Stimulated activated CD8-positive, alpha-beta memory T cell treated with anti-CD3 and anti-CD28 coated beads, Interleukin-2, amount 100 ng/mL, for 1 hour (primary cell): ENCODE measurements at regions not wholly inside any gene's neighbourhood (a gene's known extent, or its start where the extent isn't known, plus 50 kb on each side); places are given as distances from the start of the nearest gene placed in this dataset.
"Not testable (repeated sequence)": the region's sequence is repeated elsewhere in the genome, so short reads cannot be mapped to it uniquely, and the experiment has no call there.

Experiments used
- DNase-seq, 2 donors: peaks; one replicate each; pipeline ENCODE4 v3.0.0-alpha.2; 2020; ENCODE audit warnings: low read depth in 2 of 2

DNA sequence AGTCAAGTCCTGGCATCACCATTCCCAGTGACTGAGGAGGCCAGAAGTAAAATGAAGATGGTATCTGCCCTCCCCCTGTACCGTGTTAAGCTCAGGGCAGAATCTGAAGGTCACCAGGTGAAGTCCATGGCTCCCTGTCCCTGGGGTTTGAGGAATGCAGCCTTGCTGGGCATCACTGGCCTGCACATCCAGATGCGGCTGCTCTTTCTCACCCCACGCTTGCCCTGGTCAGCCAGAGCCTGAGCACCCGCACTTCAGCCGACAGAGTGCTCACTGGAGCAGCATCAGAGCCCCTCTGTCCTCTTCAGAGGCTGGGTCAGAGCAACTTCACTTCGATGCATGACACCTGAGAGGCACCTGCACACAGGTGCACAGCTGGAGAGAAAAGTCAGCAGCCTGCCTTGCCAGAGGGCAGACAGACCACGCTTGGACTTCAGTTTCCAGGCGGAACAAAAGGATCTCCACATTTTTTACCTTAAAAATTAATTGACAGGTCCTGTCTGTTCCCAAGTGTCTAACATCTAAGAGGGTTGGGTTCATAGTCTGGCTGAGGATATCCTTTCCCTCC, 267.3 kb downstream of the ANAPC1 start:
- DNase-seq = no peak

DNA sequence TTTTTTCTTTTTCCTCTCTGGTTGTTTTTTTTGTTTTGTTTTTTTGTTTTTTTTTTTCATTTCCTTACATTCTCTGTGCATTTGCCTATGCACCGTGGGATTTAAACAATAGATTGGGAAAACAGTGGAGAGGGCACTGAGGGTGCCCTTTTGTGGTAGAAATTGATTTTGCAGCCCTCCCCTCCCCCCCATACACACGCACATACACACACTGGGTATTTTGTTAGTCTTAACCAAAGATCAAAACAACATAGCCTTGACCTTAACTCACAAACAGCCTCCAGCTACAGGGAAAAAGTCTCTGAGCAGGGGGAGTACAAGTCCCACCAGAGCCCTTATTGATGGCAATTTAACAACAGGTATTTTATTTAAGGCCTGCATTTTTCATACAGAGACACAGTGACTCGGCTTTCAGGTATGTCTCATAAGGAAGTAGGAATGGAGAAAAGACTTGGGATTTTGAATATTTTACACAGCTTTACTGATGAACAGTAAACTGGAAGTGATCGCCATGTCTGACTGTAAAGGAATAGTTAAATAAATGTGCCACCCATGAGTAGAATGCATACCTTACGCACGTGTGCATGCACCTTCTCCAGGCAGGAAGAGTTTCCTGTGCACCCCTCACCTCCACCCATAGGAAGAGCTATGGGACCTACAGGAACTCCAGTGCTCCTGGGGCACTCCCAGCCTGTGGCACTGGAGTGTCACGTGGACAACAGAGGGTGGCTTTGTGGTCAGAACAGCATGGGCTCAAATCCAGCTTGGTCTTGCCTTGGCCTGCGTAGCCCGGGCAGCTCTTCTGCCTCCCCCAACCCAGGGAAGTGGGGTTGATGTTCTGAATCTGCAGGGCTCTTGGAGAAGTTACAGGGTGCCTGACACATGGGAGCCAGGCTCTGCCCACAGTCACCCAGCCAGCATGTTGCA, 266.4 kb downstream of the ANAPC1 start:
- DNase-seq = no peak

DNA sequence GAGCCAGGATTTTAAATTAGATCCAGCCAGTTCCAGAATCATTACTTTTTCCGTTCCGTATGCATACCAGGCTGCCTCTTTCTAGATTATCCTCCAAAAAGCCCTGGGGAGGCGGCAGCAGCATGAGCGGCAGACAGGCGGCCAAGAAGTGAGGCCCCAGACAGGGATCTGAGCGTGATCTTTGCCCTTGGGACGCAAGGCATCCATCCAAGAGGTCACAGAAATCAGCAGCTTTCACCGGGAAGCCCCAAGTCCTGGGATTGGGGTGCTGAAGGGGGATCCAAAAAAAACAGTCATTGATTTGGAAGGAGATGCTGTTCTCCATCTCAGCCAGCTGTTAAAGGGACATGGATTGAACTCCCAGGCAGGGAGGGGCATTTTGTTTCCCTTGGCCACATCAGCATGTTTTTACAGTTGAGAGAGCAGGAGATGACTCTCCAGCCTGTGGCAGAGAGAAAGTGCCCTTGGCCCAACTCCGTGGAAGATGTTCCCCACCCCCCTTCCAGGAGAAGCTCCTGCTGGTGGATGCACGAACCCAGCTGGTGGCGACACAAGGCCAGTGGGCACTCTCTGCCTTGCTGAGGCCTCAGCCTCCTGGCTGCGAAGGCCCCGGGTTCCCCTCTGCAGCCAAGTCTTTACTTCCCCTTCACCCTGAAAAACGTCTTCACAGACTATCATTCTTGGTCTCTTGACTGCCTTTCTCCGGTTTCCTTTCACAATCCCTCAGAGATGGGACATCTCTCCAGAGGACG, 265.6 kb downstream of the ANAPC1 start:
- DNase-seq = no peak

DNA sequence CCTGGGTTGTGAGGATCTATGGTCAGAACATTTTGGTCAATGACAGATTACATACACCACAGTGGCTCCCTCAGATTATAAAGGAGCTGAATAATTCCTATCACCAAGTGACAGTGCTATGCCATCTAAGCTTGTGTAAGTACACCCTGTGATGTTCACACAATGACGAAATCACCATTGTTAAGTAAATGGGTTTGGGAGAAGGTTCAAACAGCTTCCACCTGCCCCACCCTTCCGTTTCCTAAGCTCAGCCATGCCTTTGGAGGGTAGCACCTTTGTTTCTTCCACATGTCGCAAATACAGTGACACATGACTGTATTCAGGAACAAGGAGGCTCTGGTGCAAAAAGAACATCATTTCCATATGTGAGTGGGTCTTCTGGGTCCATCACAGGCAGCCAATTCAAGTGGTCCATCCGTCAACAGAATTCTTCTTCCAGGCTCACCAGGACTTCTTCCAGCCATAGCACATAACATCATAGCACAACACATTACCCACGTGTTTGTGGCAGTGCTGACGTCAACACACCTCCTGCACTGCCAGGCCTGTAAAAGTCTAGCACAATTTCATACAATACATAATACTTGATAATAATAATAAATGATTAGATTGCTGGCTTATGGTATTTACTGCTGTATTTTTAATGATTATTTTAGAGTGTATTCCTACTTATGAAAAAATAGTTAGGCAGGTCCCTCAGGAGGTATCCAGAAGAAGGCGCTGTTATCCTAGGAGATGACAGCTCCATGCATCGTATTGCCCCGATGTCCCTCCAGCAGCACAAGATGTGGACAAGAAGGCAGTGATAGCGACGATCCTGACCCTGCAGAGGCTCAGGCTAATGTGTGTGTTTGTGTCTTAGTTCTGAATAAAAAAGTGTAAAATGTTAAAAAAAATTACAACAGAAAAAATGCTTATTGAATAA, 264.8 kb downstream of the ANAPC1 start:
- no peak for DNase-seq

DNA sequence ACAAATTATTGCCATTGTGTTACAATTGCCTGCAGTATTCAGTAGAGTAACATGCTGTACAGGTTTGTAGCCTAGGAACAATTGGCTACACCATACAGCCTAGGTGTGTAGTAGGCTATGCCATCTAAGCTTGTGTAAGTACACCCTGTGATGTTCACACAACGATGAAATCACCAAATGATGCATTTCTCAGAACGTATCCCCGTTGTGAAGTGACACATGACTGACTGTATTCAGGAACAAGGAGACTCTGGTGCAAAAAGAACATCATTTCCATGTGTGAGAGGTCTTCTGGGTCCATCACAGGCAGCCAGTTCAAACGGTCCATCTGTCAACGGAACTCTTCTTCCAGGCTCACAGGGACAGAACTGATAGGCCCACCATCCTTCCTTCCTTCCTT, 263.7 kb downstream of the ANAPC1 start:
- DNase-seq = no peak

DNA sequence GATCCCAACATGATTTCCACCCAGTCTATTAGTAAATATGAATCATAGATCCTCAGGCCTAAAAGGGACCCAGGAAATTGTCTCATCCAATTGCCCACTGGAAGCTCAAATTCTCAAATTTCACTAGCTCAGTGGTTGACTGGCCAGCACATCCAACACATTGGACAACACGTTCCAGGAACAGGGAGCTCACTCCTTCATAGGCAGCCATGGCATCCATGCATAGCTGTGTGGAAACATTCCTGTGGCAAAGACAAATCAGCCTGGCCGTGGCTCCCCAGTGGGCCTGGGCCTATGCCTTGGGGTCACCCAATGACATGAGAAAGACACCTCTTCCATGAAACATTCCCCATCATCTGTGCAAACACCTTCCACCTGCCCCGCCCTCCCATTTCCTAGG, 261.1 kb downstream of the ANAPC1 start:
- no peak for DNase-seq

DNA sequence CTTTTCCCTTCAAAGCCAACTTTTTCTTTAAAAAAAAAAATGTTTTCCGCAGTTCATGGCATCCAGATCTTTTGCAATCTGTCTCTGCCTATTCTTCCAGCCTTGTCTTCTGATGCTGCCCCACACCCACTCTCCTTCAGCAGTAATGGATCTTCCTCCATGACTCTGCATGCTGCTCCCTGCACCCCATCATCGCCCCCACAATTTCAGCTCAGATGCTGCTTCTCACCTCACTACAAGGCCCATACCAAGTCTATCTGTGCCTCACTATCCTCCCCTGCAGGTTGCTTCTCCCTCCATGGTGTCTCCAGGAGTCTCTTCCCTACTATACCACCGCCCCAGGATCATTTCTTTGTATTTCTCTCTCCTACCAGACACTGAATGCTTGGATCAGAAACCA, 260.6 kb downstream of the ANAPC1 start:
- no peak for DNase-seq

DNA sequence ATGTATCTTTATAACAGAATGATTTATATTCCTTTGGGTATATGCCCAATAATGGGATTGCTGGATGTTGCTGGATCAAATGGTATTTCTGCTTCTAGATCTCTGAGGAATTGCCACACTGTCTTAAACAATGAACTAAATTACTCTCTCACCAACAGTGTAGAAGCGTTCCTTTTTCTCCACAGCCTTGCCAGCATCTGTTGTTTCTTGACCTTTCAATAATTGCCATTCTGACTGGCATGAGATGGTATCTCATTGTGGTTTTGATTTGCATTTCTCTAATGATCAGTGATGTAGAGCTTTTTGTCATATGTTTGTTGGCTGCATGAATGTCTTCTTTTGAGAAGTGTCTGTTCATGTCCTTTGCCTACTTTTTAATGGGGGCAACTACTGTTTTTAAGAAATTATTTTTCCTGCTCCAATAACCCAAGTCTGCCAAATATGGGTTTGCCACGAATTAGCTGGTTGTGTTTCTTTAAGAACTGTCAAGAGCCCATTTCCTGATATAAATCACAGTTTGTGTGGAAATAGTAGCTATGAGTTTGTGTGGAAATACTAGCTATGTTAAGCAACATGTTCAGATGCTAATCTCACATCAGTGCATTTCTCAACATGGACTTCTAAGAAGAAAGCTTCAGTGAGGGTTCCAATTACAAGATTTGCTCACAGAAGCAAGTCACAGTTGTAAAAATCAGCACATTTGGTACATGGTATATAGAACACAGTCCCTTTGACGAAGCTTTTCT, 259.4 kb downstream of the ANAPC1 start:
- no peak for DNase-seq

DNA sequence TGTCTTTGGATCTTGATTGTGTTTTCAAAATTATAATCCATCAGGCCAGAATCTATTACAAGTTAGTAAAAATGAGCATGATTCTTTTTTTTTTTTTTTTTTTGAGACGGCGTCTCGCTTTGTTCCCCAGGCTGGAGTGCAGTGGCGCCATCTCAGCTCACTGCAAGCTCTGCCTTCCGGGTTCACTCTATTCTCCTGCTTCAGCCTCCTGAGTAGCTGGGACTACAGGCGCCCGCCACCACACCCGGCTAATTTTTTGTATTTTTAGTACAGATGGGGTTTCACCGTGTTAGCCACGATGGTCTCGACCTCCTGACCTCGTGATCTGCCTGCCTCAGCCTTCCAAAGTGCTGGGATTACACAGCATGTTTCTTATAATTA, 258.8 kb downstream of the ANAPC1 start:
- DNase-seq = not testable (repeated sequence)

DNA sequence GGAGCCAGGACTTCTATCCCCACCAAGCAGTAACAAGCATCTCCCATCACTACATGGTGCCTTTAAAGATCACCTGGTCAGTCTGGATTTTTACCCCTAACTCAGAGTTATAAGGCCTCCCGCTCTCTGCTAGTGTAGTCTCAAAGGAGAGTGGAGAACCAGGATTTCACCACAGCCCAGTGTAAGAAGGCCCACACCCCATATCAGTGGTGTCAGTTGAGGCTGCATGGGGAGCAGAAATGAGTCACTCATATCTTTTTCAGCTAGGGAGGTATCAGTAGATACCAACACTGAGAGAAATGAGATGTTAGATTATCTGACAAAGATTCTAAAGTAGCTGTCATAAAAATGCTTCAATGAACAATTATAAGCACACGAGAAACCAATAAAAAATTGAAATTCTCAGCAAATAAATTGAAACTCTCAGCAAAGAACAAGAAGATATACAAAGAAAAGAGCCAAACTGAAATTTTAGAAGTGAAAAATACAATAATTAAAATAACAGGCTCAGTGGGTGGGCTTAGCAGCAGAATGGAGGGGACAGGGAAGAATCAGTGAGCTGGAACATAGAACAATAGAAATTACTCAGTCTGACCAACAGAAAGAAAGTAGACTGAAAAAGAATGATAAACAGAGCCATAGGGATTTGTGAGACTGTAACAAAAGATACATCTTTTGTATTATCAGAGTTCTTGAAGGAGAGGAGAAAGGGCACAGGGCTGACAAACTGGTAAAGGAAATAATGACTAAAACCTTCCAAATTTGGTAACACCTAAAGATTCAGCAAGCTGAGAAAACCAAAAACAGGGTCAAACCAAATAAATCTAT, 257.7 kb downstream of the ANAPC1 start:
- no peak for DNase-seq

DNA sequence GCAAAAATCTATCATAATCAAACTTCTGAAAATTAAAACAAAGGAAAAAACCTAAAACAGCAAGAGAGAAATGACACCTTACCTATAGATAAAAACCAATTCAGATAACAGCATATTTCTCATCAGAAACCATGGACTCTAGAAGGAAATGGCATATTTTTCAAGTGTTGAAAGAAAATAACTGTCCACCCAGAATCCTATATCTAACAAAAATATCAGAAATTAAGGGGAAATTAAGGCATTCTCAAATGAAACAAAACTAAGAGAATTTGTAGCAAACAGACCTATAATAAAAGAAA, 257.2 kb downstream of the ANAPC1 start:
- no peak for DNase-seq

DNA sequence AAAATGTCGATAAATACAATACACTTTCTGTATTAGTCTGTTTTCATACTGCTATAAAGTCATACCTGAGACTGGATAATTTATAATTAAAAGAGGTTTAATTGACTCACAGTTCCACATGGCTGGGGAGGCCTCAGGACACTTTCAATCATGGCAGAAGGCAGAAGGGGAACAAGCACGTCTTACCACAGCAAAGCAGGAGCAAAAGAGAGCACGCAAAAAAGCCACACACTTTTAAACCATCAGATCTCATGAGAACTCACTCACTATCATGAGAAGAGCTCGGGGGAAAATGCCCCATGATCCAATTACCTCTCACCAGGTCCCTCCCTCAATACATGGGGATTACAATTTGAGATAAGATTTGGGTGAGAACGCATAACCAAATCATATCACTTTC, 256.7 kb downstream of the ANAPC1 start:
- no peak for DNase-seq

DNA sequence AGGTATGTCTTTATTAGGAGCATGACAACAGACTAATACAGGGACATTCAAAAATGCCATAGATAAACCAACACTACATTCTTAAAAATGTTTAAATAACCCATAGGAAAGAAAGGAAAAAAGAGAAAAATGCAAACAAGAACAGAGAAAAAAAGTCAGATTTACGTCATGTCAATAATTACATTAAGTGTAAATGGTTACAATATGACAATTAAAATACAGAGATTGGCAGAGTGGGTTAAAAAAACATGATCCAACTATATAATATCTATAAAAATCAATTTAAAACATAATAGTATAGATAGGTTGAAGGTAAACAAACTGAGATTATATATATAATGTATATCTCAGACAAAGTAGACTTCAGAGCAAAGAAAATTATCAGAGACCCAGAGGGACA, 255.8 kb downstream of the ANAPC1 start:
- no peak for DNase-seq

DNA sequence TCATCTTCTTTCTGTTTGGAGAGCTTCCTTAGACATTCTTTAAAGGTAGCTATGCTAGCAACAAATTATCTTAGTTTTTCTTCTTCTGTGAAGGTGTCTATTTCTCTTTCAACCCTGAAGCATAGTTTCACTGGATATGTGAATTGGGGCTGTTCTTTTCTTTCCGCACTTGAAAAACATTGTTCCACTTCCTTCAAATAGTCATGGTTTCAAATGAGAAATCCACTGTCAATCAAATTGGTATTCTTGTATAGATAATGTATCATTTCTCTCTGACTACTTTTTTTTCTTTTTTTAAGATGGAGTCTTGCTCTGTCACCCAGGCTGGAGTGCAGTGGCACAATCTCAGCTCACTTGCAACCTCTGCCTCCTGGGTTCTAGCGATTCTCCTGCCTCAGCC, 254.0 kb downstream of the ANAPC1 start:
- DNase-seq = no peak

DNA sequence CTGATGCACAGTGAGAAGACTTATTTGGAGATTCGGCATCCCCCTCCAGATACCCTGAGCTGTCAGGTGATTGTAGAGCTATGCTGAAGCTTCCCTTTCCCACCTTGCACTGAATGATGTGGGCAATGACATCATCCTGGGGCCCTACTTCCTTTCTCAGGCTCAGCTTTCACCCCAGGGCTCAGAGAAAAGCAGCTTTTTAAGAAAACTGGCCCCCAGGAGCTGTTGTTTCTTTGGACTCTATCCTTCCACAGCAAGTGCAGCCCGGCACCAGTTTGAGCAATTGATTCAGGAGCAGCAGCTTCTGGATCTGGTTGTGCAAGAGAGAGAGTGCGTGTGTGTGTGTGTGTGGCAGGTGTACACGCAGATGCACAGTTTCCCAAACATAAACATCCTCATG, 251.3 kb downstream of the ANAPC1 start:
- DNase-seq = no peak

DNA sequence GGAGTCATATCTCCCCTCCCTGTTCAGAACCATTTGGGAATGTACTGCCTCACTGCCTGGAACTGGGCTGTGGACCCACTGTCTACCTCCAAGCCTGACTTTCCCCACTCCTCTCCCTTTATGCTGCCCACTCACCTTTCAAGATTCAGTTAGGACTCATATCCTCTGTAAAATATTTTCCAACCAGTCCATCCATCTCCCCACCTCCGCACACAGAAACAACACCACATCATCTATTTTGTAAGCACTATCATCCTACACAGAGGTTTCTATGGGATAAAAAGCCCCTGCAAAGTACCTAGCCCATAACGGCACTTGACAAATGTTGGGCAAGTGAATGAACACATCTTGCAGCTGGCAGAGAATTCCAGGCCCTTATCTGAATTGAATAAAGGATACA, 250.8 kb downstream of the ANAPC1 start:
- no peak for DNase-seq

DNA sequence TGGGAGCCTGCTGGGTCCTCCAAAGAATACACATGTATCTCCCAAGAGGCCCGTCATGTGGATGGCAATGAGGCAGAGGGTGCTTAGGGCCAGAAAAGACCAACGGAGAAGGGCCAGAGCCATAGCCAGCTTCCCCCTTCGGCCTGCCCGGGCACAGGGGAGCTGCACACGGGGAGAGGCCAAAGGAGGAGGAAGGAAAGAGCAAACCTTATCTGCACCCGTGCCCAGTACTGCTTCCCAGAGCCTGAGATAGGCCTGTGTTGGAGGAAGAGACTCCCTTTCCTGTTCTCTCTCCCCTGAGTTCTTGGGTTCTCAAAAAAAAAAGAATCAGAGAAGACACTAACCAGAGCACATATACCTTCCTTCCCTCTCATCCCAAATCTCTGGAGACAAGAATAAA, 250.3 kb downstream of the ANAPC1 start:
- DNase-seq = no peak

DNA sequence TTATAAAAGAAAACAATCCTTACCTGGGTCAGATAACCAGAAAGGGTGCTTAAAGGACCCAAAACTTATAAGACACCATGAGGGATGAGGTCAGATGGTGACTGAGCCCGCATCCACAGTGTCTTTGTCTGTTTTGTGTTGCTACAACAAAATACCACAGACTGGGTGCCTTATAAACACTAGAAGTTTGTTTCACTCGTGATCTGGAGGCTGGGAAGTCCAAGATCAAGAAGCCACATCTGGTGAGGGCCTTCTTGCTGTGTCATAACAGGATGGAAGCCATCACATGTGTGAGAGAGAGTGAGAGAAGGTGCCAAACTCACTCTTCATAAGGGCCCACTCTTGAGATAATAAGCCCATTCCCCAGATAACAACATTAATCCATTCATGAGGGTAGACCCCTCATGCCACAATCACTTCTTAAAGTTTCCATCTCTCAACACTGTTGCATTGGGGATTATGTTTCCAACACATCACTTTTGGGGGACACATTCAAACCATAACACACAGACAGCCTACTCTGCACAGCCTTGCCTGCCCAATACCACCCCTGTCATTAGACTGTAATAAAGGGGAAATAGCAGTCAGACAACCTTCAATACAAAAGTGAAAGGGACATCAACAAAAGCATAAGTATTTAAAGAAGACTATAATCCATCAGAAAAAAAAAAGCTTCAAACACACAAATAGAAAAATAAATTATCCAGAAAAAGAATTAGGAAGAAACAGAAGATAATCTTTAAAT, 249.8 kb downstream of the ANAPC1 start:
- DNase-seq = no peak

DNA sequence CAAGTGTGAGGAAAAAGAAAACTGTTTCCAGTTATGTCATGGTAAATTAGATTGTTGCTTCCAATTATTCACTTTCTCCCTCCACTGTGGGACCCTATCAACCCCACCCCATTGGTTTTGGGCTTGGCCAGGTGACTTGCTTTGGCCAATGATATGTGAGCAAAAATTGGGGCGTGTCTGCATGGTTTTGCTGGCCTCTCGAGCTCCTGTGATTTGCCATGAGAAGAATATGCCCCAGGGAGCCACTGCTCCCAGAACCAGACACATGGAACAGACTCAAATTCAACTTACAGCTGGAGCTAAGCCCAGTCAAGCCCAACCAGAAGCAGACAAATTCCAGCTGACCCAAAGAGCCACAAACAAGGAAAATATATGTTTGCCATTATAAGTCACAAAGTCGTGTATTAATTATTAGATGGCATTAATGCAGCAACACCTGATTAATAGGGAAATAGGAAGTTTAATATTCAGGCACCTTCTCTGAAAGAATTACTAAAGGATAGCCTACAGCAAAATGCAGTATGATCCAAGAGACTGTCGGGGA, 248.9 kb downstream of the ANAPC1 start:
- DNase-seq = no peak
